GM11168 (cell line): ENCODE measurements at regions not wholly inside any gene's neighbourhood (a gene's known extent, or its start where the extent isn't known, plus 50 kb on each side); places are given as distances from the start of the nearest gene placed in this dataset.

Experiments used
- in situ Hi-C: fragments of 300-500 bp; cut with MboI; formaldehyde crosslinking; loops from one replicate; pipeline ENCODE4 v1.12.0; 2022; ENCODE audit warnings: low sequenced_read_pairs; ENCODE audit not compliant: unreplicated experiment

DNA sequence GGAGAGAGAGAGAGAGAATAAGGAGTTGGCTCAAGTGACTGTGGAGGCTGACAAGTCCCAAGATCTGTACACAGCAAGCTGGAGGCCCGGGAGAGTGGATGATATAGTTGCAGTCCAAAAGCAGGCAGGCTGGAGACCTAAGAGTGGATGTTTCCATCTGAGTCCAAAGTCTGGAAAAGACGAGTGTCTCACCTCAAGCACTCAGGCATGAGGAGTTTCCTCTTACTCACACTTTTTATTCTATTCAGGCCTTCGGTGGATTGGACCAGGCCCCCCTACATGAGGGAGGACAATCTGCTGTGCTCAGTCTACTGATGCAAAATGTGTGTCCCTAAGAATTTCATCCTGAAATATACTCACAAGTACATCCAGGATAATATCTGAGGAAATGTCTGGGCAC is 484.6 kb downstream of the VRK1 start:
- in situ Hi-C loops, result loop anchor here (25.0 kb wide), 1 partner anchor 281 kb away; no protein-coding TSS in a partner anchor

DNA sequence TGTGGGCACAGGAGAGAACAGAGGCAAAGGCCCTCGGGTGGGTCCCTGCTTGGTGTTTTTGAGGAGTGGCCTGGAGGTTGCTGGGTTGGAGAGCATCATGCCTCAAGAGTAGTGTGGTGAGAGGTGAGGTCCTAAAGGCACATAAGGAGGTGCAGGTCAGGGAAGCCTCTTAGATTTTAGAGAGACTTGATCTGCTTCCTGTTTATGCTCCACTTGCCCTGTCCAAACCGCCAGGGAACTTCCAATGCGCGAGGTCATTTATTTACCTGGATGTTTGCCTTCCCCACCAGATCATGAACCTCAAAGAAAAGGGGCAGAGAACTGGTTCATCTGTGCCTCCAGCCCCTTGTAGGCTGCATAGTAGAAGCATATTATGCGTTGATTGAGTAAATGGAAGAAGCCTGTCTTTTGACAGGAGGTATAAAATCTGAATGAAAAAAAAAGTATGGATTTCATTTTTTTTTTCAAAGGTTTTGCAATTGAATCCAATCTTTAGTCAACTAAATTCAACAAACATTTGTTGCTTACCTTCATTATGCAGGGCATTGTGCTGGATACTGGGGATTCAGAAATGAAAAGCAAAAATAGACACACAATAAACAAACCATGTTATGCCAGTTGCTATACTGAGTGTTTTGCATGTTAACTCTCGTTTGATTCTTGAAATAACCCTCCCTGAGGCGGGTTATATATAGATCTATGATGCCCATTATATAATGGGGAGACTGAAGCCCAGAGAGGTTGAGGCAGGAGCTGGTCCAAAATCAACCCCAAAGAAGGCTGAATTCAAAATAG is 485.2 kb downstream of the VRK1 start:
- in situ Hi-C loops, result loop anchor here (25.0 kb wide), 1 partner anchor 280 kb away; no protein-coding TSS in a partner anchor

DNA sequence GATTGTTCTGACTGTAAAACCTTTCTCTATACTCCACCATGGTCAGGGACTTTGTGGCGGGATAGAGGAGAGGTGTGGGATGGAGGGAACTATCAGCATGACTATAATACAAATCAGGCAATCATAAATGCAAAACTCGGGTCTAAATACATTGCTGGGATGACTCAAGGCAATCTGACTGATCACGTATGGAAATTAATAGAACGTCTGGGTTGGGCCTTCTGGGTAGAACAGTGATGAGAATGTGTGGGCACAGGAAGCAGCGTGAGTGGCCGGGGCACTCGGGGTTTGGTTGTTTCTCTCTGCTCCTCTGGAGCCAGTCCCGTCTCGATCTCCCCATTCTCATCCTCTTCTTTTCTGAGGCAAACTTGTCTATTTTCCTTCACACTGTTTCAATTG is 485.8 kb downstream of the VRK1 start:
- in situ Hi-C loops, result loop anchor here (25.0 kb wide), 1 partner anchor 279 kb away; no protein-coding TSS in a partner anchor

GRCh38 chr14:97283426-97283825 is 486.2 kb downstream of the VRK1 start:
- in situ Hi-C loops, result loop anchor here (25.0 kb wide), 1 partner anchor 279 kb away; no protein-coding TSS in a partner anchor

GRCh38 chr14:97283841-97284240 is 486.7 kb downstream of the VRK1 start:
- in situ Hi-C loops, result loop anchor here (25.0 kb wide), 1 partner anchor 278 kb away; no protein-coding TSS in a partner anchor

DNA sequence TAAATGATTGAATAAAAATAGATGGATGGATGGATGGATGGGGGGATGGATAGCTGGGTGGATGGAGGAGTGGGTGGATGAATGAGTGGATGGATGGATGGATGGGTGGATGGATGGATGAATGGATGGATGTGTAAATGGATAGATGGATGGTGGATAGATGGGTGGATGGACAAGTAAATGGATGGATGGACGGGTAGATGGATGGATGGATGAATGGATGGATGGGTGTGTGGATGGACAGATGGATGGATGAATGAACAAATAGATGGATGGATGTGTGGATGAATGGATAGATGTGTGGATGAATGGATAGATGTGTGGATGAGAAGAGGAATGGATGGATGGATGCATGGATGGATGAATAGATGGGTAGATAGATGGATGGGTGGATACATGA is 490.8 kb downstream of the VRK1 start:
- in situ Hi-C loops, result loop anchor here (25.0 kb wide), 1 partner anchor 274 kb away; no protein-coding TSS in a partner anchor

GRCh38 chr14:97290065-97290464 is 492.9 kb downstream of the VRK1 start:
- in situ Hi-C loops, result loop anchor here (25.0 kb wide), 1 partner anchor 272 kb away; no protein-coding TSS in a partner anchor

DNA sequence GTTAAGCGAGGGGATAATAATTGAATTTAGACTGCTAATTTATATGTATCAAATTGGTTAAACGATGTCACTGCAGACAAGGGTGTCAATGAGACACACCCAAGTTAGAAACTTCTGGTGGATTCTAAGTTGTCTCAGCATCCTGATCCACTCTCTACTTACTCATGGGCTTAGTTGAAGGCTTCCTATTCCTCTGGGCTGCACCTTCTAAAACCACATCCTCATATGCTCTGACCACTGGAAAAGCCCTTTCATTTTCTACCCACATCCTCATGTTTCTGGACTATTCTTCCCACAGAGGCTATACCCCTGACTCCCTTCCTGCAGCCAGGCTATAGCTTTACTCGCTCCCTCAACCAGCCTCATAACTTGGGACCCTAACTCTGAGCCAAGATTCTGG is 493.8 kb downstream of the VRK1 start:
- in situ Hi-C loops, result loop anchor here (25.0 kb wide), 1 partner anchor 271 kb away; no protein-coding TSS in a partner anchor

GRCh38 chr14:97293659-97294058 is 496.5 kb downstream of the VRK1 start:
- in situ Hi-C loops, result loop anchor here (25.0 kb wide), 1 partner anchor 269 kb away; no protein-coding TSS in a partner anchor

DNA sequence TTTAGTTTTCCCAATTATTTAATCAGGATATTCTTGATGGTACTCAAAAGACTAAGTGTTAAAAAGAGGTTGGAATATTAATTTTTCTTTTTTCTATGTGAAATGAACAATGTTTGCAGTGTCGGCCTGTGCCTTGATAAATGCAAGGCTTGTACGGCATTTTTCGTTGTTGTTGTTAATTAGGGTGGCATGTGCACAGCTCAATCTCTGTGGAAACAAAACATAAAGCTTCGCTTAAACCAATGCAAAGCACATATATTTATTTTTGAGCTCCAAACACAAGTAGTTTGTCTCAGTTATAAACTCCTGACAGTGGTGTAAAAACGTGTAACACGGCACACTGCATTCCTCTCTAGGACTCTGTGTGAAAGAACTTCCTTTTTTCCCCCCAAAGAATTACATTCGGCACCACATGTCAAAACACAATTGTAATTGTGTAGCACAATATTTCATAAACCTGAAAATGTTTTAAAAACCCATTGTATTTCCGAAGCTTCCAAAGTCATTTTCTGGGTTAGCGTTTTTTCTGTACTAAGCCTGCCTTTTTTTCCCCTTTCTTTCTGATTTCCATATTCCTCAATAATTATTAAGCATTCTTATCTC is 498.0 kb downstream of the VRK1 start:
- in situ Hi-C loops, result loop anchor here (25.0 kb wide), 1 partner anchor 267 kb away; no protein-coding TSS in a partner anchor

DNA sequence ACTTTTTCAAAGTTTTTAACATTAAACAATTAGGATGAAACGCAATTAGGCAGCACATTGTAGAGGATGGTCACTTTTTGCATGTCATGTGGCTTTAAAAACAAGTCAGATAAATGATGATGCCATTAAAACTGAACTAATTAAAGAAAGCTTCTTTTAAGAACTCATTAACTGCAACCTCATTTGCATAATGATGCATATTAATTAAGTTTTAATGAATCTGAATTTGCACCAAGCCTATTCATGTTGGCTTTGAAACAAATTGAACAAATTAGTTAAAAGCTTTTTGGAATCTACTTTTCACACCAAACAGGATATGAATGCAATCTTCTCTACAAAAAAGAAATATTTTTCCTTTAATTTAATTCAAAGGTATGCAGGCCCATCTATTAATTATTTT is 499.0 kb downstream of the VRK1 start:
- in situ Hi-C loops, result loop anchor here (25.0 kb wide), 1 partner anchor 266 kb away; no protein-coding TSS in a partner anchor

GRCh38 chr14:97297100-97297499 is 499.9 kb downstream of the VRK1 start:
- in situ Hi-C loops, result loop anchor here (25.0 kb wide), 1 partner anchor 265 kb away; no protein-coding TSS in a partner anchor

DNA sequence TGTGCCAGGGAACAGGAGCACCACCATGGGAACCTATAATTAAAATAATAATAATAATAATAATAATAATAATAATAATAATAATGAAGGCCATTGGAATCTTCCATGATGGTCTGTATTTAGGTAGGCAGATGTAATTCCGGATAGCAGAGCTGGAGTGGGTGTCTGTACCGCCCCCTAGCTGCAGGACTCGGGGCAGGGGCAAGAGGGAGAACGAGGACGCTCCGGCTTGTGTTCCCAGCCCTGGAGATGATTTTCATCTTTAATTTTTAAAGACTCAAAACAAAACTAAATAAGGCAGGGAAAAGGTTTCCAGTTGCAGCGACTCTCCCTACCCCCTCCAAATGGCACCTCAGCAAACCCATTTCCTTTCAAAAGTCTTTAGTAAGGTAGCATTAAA is 501.1 kb downstream of the VRK1 start:
- in situ Hi-C loops, result loop anchor here (25.0 kb wide), 1 partner anchor 264 kb away; no protein-coding TSS in a partner anchor

DNA sequence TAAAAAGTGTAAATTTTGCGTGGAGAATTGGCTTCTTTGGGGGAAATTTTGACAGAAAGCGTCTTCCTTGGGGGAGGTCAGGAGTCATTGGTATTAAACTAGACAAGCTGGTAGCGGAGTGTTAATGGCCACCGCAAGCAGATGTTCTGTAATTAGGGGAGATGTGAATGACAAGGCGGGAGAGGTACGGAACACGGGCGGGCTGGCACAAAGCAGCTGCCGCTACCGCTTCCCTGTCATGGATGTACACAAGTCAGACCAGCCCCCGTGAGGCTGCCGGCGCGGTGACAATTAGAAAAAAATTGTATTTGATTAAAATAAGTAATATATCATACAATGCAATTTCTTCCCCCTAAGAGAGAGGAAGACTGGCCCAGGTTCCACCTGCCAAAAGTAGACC is 501.6 kb downstream of the VRK1 start:
- in situ Hi-C loops, result loop anchor here (25.0 kb wide), 1 partner anchor 264 kb away; no protein-coding TSS in a partner anchor

- in situ Hi-C loops, result loop anchor here (25.0 kb wide), 1 partner anchor 263 kb away; no protein-coding TSS in a partner anchor
Observed at GRCh38 chr14:97299661-97300060, 502.5 kb downstream of the VRK1 start.

DNA sequence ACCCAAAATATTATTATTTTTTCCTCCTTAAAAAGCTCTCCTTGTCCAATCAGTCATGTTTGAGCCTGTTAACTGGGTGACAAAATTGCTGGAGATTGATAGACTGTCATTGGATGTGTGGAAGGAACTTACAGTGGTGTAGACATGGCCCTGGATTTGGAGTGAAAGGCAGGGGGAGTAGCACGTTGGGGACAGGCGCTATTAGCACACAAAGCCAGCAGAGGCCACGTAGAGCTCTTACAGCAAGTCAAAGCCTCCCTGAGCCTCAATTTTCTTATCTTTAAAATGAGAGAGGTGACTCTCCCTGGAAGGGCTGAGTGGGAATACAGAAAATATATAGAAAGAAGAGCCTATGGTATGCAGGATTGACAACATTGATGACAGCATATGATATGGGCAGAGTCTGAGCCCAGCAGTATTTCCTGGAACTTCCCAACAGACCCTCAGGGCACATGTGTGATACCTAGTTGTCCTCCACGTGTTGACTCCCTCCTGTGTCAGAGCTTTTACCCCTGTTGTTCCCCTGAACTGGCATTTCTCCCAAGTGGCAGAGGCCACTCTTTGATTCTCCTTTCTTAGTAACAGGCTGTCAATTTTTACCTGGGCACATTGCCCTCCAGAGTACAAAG is 504.9 kb downstream of the VRK1 start:
- in situ Hi-C loops, result no loop called here

DNA sequence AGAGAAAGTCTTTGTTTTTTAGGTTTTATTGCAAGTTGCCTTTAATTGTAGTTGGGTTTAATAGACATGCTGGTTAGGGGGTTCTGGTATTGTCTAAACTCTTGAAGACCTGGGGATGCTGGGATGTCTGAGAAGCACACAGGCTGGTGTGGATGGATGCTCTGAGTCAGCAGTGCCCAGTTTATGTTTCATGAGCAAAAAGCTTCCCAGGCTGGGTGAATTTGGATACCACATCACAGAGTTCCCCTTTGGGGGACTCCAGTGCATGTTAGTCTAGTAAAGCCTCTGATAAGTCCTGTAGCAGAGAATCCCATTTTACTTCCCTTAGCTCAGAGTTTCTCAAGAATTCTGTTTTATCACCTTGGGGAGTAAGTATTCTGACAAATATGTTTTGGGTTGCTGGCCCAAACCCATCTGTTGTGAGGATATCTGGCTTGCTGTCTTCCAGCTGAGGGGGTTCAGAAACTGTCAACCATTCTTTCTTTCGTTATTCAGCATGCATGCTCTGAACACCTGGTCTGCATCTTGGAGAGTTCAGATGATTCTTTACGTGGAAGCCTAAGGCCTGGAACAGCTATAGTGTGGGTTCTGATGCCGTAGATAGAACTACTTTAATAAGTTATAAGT is 509.1 kb downstream of the VRK1 start:
- in situ Hi-C loops, result no loop called here

DNA sequence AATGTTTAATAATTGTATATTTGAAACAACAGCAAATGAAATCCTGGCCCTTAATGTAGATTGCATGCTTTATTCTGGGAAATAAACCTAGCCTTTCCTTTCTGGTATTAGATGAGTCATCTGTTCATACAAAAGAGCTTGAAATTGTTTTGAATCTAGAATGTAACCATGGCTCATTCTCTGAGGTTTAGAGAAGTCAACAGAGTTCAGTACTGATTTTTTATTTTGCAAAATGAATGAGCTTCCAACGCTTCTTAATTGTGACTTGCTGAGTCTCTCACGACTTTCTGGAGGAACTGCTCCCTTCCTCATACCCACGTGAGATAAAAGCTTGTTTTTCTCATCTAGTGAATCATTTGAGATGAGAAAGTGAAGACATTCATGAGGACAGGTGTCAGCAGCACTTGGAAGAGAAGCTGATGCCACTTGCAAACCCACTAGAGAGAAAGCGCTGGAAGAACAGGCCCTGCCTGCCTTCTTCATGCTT is 509.6 kb downstream of the VRK1 start:
- in situ Hi-C loops, result no loop called here

- in situ Hi-C loops, result no loop called here
Observed at GRCh38 chr14:97311411-97311810, 514.2 kb downstream of the VRK1 start.

DNA sequence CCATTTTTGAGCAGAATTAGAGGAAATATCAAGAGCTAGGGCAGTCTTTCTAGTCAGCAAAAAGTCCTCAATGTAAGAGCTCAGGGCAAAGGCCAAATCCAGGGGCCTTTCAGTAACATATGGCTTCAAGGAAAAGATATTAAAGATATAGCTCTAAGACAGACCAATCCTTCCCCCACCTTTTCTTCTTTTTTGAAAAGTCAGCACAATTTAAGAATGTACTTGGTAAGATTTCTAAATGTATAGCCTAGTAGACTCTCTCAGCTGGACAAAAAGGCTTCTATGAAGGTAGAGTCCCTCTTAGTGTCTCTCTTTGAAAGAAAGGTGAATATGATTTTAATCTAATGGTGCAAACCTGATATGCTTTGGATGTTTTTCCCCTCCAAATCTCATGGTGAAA is 515.7 kb downstream of the VRK1 start:
- in situ Hi-C loops, result no loop called here
